NCI-H2227 (cell line): ENCODE measurements at regions not wholly inside any gene's neighbourhood (a gene's known extent, or its start where the extent isn't known, plus 50 kb on each side); places are given as distances from the start of the nearest gene placed in this dataset.

Source experiments
- DNase-seq: peaks from one replicate; lab custom pipeline; 2025; ENCODE audit not compliant: unreplicated experiment; lab: John Stamatoyannopoulos, UW

DNA sequence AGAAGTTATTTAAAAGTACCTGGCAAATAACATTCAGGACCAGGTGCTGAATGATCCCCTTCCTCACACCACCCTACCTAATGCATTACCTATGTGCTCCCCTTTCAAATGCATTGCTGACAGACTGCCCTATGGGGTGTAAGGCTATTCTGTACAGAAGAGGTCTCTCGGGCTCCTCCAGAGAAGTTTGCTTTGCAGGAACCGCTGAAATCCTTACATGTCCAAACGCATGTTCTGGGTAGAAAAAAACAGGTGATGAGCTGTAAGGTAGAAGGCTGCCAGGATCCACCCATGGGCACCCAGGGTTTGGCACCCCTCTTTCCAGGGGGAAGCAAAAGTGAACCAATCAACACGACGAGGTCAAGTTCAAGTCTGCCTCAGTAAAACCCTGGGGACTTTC, 58.3 kb upstream of the TARBP1 start:
- DNase-seq: no peak

- no peak for DNase-seq
These were observed 57.8 kb upstream of the TARBP1 start for GRCh38 chr1:234536741-234537140.

- DNase-seq: peak; percentile 34
These were observed 57.0 kb upstream of the TARBP1 start for GRCh38 chr1:234535763-234536515.

DNA sequence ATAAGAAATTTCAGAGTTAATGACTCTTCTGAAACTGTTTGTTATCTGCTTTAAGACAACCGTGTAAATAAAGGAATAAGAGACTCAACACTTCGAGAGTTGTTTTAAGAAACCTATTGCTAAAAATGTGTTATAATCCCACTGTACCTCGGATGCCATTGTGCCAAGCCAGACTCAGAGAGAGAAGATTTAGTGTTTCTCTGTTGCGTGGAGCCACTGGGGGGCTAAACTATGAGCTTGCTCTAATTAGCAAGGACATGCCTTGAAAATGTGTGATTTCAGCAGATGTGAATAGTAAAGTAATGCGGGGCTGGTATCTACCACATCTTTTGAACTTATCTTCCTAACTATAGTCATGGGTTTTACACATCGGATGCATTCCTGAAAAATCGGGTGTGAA, 56.2 kb upstream of the TARBP1 start:
- no peak for DNase-seq

DNA sequence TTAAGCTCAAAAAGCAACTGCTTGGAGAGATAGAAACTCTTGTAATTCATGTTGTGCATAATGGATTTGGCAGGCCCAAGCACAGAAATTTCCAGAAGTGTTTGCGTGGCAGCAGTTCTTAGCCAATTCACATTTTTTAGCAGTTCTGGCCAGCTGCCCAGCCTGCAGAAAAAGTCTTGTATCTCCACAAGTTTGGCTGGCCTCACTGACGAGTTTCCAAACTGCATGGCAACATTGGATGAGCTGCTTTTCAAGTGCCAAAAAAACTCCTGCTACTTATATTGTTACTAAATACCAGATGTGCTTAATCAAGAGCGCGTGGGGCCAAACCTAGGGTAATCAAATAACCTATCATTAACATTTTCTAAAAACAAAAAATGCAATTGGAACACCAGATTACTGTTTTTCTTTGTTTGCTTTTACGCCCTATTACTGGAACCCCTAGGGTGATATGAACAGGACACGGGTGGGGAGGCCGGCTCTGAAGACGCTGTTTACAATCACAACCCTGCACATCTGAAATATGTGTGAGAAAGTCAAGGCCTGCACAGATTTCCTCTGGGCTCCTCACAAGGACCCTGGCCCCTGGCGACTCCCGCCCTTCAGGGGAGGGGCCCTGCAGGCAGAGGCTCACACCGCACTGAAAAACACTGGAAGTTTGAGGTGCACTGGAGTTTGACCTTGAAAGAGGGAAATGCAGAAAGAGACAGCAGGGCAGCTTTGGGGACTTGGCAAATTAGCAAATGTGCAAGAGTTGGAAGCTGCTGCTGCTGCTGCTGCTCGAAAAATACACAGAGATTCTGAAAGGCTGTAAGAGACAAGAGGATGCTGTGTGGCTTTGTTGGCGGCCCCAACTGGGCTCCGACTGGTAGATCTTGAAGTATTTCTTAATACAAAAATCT, 55.2 kb upstream of the TARBP1 start:
- peak; percentile 40 for DNase-seq

- DNase-seq: no peak
These were observed 54.3 kb upstream of the TARBP1 start for GRCh38 chr1:234533034-234533891.

GRCh38 chr1:234532503-234532922, 53.5 kb upstream of the TARBP1 start:
- DNase-seq: no peak

DNA sequence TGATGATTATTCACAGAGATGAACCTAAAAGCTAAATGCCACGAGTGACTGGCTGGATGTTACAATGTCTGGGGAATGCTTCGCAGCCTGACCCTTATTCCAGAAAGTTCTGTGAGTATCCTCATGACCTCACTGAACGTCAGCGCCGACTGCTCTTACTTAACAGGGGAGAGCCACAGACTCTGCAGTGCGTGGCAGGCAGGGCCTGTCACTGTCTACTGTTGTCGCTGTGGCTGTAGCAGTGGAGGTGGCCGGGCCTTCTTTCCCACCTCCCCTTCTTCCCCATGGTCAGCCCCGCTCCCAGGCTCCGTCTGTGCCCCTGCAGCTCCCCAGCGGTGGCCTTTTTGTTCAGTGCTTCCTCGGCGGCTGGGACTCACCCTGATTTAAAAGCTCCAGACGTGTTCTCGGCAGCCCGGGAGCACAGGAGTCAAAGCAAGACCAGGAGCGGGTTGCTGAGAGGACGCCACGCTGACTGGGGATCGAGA, 52.2 kb upstream of the TARBP1 start:
- no peak for DNase-seq

DNA sequence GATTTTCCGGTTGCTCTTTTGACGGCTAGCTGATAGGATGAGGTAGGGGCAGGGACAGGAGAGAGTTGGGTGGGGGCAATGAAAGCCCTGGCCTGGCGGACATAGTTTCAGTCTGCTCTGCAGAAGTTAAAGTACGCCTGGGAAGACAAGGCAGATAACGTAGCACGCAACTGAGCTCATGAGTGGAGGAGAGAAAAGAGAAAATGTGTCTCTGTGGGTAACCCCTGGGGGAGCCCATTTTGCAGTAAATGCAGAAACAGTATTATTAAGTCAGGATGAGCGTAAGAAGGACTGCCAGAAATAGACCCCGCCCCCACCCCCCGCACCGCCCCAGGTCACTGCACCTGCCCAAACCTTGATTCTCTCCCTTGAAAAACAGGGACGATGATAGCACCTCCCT, 51.7 kb upstream of the TARBP1 start:
- no peak for DNase-seq

GRCh38 chr1:234529950-234530237, 50.9 kb upstream of the TARBP1 start:
- no peak for DNase-seq

- no peak for DNase-seq
These were observed 50.3 kb upstream of the TARBP1 start for GRCh38 chr1:234529095-234529949.
